ENCODE measurements at regions not wholly inside any gene's neighbourhood (a gene's known extent, or its start where the extent isn't known, plus 50 kb on each side); places are given as distances from the start of the nearest gene placed in this dataset.
A peak's percentile ranks its signal among the peaks of the same experiment; 100 is the strongest.

DNA sequence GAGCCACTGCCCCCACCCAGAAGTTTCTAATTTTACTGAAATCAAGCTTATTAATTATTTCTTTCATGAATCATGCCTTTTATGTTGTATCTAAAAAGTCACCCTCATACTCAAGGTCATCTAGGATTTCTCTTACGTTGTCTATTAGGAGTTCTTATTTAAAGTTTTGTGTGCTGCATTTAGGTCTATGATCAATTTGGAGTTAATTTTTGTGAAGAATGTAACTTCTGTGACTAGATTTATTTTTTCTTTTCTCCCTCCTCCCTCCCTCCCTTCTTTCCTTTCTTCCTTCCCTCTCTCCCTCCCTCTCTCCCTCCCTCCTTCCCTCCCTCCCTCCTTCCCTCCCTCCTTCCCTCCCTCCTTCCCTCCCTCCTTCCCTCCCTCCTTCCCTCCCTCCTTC lies 317.6 kb downstream of the PLA2G4A start:
- TF ChIP-seq, protein P1, sequence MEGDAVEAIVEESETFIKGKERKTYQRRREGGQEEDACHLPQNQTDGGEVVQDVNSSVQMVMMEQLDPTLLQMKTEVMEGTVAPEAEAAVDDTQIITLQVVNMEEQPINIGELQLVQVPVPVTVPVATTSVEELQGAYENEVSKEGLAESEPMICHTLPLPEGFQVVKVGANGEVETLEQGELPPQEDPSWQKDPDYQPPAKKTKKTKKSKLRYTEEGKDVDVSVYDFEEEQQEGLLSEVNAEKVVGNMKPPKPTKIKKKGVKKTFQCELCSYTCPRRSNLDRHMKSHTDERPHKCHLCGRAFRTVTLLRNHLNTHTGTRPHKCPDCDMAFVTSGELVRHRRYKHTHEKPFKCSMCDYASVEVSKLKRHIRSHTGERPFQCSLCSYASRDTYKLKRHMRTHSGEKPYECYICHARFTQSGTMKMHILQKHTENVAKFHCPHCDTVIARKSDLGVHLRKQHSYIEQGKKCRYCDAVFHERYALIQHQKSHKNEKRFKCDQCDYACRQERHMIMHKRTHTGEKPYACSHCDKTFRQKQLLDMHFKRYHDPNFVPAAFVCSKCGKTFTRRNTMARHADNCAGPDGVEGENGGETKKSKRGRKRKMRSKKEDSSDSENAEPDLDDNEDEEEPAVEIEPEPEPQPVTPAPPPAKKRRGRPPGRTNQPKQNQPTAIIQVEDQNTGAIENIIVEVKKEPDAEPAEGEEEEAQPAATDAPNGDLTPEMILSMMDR (conservative IDR thresholded peaks at IDR 0.05; ENCODE audit: low read depth, low read length): no peak
- no peak for DNase-seq (ENCODE audit: low read depth)
- no peak overlapping the region for H3K4me3 ChIP-seq (ENCODE audit: low read length)

DNA sequence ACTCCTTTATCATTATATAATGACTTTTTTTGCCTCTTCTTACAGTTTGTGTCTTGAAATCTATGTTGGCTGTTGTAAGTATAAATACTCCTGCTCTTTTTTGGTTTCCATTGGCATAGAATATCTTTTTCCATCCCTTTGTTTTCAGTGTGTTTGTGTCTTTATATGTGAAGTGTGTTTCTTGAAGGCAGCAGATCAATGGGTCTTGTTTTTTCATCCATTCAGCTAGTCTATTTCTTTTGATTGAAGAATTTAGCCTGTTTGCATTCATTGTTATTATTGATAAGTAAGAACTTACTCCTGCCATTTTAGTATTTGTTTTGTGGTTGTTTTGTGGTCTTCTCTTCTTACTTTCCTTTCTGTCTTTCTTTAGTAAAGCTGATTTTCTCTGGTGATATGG lies 322.8 kb downstream of the PLA2G4A start:
- TF ChIP-seq, protein P1 (conservative IDR thresholded peaks at IDR 0.05; ENCODE audit: low read depth, low read length): no peak
- no peak for DNase-seq (ENCODE audit: low read depth)
- no peak overlapping the region for H3K4me3 ChIP-seq (ENCODE audit: low read length)

DNA sequence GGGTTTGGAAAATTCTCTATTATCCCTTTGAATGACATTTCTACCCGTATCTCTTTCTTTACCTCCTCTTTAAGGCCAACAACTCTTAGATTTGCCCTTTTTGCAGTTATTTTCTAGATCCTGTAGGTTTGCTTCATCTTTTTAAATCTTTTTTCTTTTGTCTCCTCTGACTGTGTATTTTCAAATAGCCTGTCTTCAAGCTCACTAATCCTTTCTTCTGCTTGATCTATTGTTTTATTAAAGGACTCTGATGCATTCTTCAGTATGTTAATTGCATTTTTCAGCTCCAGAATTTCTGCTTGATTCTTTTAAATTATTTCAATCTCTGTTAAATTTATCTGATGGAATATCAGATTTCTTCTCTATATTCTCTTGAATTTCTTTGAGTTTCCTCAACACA lies 324.3 kb downstream of the PLA2G4A start:
- TF ChIP-seq, protein P1 (conservative IDR thresholded peaks at IDR 0.05; ENCODE audit: low read depth, low read length): no peak
- DNase-seq (ENCODE audit: low read depth): no peak
- no peak overlapping the region for H3K4me3 ChIP-seq (ENCODE audit: low read length)

DNA sequence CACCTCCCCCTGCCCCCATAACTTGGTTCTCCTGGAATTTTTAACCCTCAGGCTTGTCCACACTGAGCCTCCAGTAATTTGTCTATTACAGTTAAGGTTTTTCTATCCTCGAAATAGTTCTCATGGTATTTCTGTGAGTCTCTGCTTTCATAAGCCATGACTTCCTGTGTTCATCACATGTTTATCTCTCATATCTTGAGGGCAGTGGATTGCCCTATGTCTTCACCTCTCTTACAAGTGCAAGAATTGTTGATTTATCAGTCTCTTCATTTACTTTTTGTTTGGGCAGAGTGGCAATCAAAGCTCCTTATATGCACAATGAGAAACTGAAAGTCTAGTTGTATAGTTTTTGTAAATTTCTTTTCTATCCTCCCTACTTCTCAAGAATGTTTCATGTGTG lies 328.4 kb downstream of the PLA2G4A start:
- peak; percentile 10 for DNase-seq (ENCODE audit: low read depth)
- TF ChIP-seq, protein P1 (conservative IDR thresholded peaks at IDR 0.05; ENCODE audit: low read depth, low read length): no peak
- no peak overlapping the region for H3K4me3 ChIP-seq (ENCODE audit: low read length)

DNA sequence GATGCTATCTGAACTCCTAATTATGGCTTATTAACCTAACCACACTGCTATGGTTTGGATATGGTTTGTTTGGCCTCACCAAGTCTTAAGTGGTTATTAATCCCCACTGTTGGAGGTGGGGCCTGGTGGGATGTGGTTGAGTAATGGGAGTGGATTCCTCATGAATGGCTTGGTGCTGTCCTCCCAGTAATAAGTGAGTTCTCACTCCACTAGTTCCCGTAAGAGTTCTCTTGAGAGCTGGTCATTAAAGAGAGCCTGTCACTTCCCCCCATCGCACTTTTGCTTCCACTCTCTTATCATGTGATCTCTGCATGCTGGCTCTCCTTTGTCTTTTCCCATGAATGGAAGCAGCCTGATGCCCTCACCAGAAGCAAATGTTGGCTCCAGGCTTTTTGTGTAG lies 328.8 kb downstream of the PLA2G4A start:
- TF ChIP-seq, protein P1 (conservative IDR thresholded peaks at IDR 0.05; ENCODE audit: low read depth, low read length): no peak
- DNase-seq (ENCODE audit: low read depth): peak; percentile 70
- H3K4me3 ChIP-seq (ENCODE audit: low read length): no peak overlapping the region

DNA sequence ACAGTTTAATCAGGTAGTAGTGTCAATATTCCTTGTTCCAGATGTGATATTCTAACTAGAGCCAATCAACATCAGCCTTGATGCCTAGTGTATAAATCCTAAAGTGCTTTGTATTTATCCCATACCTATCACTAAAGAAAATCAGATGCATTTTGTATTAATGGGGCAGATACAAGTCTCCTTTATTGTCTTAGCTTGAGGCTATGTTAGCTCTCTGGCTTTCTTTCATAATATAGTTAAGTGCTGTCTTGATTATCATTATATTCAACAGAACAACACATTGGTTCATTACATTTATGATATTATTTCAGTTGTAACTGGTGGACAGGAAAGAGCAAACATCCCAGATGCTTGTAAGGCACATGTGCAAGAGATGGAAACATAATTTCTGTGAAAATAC lies 338.8 kb downstream of the PLA2G4A start:
- TF ChIP-seq, protein P1 (conservative IDR thresholded peaks at IDR 0.05; ENCODE audit: low read depth, low read length): no peak
- H3K4me3 ChIP-seq (ENCODE audit: low read length): no peak overlapping the region
- DNase-seq (ENCODE audit: low read depth): no peak

DNA sequence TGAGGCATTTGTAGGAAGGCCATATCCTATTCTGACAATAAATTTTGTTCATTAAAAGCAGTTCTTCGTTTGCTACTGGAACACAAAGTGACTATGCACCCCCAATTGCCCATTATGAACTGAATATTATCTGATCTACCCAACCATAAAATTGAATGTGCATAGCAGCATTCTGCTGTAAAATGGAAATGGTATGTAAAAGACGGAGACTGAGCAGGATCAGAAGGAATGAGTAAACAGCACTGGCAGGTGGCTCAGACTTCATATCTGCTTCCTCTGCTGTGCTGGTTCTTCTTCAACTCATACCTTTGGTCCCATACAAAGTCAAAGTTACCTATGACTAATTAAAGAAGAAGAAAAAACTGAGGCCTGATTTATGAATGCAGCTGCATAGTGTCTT lies 339.5 kb downstream of the PLA2G4A start:
- TF ChIP-seq, protein P1 (conservative IDR thresholded peaks at IDR 0.05; ENCODE audit: low read depth, low read length): no peak
- no peak for DNase-seq (ENCODE audit: low read depth)
- H3K4me3 ChIP-seq (ENCODE audit: low read length): no peak overlapping the region

Measured in retinal pigment epithelial cell (primary cell).